ACHN (cell line): ENCODE measurements at regions not wholly inside any gene's neighbourhood (a gene's known extent, or its start where the extent isn't known, plus 50 kb on each side); places are given as distances from the start of the nearest gene placed in this dataset.
"Not testable (repeated sequence)": the region's sequence is repeated elsewhere in the genome, so short reads cannot be mapped to it uniquely, and the experiment has no call there.

ENCODE experiments used
- DNase-seq: peaks from one replicate; pipeline ENCODE4 v3.0.0-alpha.2; 2015
- in situ Hi-C: cut with HindIII; loops from 2 replicates; pipeline ENCODE4 v1.10.0; 2017; ENCODE audit warnings: low sequenced_read_pairs, low pct_ligation_motif_present, low pct_unique_long_range_greater_than_20kb

- DNase-seq, in situ Hi-C loops: not testable (repeated sequence)
Observed at GRCh38 chr7:35962607-35963006, 161.8 kb downstream of the SEPTIN7 start.

- no peak for DNase-seq
- in situ Hi-C loops, result no loop called here
Observed at GRCh38 chr7:35967366-35968139, 166.7 kb downstream of the SEPTIN7 start.

- in situ Hi-C loops, result no loop called here
Observed at GRCh38 chr7:35968140-35968940, 167.5 kb downstream of the SEPTIN7 start.

GRCh38 chr7:35969066-35969465 is 168.2 kb downstream of the SEPTIN7 start:
- in situ Hi-C loops, result no loop called here
- no peak for DNase-seq

More at GRCh38 chr7:35968140-35968940, 167.5 kb downstream of the SEPTIN7 start:
- no peak for DNase-seq

- no peak for DNase-seq
- in situ Hi-C loops, result no loop called here
Observed at GRCh38 chr7:35970458-35970857, 169.6 kb downstream of the SEPTIN7 start.

GRCh38 chr7:35971133-35971891 is 170.5 kb downstream of the SEPTIN7 start:
- peak; percentile 46 for DNase-seq
- in situ Hi-C loops, result no loop called here

GRCh38 chr7:35975851-35976454 is 175.1 kb downstream of the SEPTIN7 start:
- in situ Hi-C loops, result no loop called here
- DNase-seq, result peak; percentile 80

- in situ Hi-C loops, result not testable (repeated sequence)
Observed at GRCh38 chr7:35978816-35979640, 174.0 kb upstream of the EEPD1 start.

GRCh38 chr7:35982600-35982999 is 170.5 kb upstream of the EEPD1 start:
- in situ Hi-C loops, result loop anchor here (10.0 kb wide), 1 partner anchor 312 kb away; no protein-coding TSS in a partner anchor

More at GRCh38 chr7:35978816-35979640, 174.0 kb upstream of the EEPD1 start:
- not testable (repeated sequence) for DNase-seq

GRCh38 chr7:35983626-35984025 is 169.4 kb upstream of the EEPD1 start:
- in situ Hi-C loops, result loop anchor here (10.0 kb wide), 1 partner anchor 311 kb away; no protein-coding TSS in a partner anchor
- no peak for DNase-seq

More at GRCh38 chr7:35982600-35982999, 170.5 kb upstream of the EEPD1 start:
- no peak for DNase-seq

- in situ Hi-C loops, result loop anchor here (10.0 kb wide), 1 partner anchor 310 kb away; no protein-coding TSS in a partner anchor
- DNase-seq, result peak; percentile 83
Observed at GRCh38 chr7:35985126-35985754, 167.8 kb upstream of the EEPD1 start.

- in situ Hi-C loops, result loop anchor here (10.0 kb wide), 1 partner anchor 308 kb away; no protein-coding TSS in a partner anchor
Observed at GRCh38 chr7:35987016-35987415, 166.0 kb upstream of the EEPD1 start.

GRCh38 chr7:35988105-35988504 is 164.9 kb upstream of the EEPD1 start:
- in situ Hi-C loops, result loop anchor here (10.0 kb wide), 1 partner anchor 307 kb away; no protein-coding TSS in a partner anchor
- no peak for DNase-seq

More at GRCh38 chr7:35987016-35987415, 166.0 kb upstream of the EEPD1 start:
- DNase-seq, result no peak

GRCh38 chr7:35988818-35989217 is 164.2 kb upstream of the EEPD1 start:
- in situ Hi-C loops, result loop anchor here (10.0 kb wide), 1 partner anchor 306 kb away; no protein-coding TSS in a partner anchor
- DNase-seq, result no peak

GRCh38 chr7:35991511-35992232 is 161.4 kb upstream of the EEPD1 start:
- in situ Hi-C loops, result no loop called here

GRCh38 chr7:35992436-35992835 is 160.6 kb upstream of the EEPD1 start:
- no peak for DNase-seq
- in situ Hi-C loops, result no loop called here

More at GRCh38 chr7:35991511-35992232, 161.4 kb upstream of the EEPD1 start:
- no peak for DNase-seq
